ENCODE measurements at regions not wholly inside any gene's neighbourhood (a gene's known extent, or its start where the extent isn't known, plus 50 kb on each side); places are given as distances from the start of the nearest gene placed in this dataset.

DNA sequence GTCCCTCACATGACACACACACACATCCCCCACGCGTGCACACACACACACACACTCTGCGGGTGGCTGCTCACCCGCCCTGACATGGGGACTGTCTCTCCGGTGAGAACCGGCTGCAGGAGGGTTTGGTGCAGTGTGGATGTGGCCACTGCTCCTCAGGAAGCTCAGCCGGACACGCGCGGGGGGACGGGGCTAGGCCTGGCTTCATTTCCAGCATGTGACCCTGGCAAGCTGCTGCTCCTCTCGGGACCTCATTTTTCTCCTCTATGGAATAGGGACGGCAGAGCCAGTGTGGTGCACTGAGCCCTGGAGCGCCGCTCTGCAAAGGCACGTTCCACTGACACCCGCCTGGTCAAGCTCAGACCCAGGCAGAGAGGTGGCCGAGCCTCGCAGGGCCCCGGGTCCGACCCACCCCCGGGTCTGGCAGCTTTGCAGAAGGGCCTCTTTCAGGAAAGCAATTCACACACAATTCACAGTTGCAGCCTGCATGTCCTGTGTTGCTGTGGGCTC lies 56.8 kb upstream of the SLCO4A1 start:
- intact Hi-C loops (cut with DNase I): no loop called here
- Histone ChIP-seq H3K9me3 (no peaks in the 10 kb centered on the region), H3K4me1 (peaks cover 0 to 44% (median 13%) of the 10 kb centered on the region in 3 donors), H3K4me3 (no peak overlapping the region), H3K27me3 (peaks cover 0 to 98% (median 7%) of the 10 kb centered on the region in 4 donors), H3K27ac (no peak overlapping the region), H3K36me3 (no peaks in the 10 kb centered on the region)
- WGBS, 2 donors: 60 to 71% methylated on average over 5 to 7 of the region's 22 CpGs
- DNase-seq: no peak
- TF ChIP-seq, protein P1, sequence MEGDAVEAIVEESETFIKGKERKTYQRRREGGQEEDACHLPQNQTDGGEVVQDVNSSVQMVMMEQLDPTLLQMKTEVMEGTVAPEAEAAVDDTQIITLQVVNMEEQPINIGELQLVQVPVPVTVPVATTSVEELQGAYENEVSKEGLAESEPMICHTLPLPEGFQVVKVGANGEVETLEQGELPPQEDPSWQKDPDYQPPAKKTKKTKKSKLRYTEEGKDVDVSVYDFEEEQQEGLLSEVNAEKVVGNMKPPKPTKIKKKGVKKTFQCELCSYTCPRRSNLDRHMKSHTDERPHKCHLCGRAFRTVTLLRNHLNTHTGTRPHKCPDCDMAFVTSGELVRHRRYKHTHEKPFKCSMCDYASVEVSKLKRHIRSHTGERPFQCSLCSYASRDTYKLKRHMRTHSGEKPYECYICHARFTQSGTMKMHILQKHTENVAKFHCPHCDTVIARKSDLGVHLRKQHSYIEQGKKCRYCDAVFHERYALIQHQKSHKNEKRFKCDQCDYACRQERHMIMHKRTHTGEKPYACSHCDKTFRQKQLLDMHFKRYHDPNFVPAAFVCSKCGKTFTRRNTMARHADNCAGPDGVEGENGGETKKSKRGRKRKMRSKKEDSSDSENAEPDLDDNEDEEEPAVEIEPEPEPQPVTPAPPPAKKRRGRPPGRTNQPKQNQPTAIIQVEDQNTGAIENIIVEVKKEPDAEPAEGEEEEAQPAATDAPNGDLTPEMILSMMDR (IDR thresholded peaks at IDR 0.05): no peak
- no peak for TF ChIP-seq POLR2A (IDR thresholded peaks at IDR 0.05)

DNA sequence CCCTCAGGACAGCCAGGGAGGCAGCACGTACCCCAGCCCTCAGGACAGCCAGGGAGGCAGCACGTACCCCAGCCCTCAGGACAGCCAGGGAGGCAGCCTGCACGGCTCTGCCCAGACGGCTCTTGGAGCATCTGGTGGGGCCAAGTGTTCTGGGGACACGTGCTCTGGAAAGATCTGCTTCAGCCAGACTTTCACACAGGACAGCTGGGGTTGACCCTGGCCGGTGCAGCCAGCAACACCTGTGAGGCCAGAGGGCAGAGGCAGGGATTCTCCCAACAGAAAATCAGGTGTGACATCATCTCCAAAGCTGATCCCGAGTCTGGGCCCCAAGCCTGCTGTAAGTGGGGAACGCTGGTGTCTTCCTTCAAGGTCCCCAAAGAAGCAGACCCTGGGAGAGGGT lies 55.5 kb upstream of the SLCO4A1 start:
- 57 to 64% methylated on average over 2 to 4 of the region's 8 CpGs for WGBS, 2 donors
- TF ChIP-seq POLR2A (IDR thresholded peaks at IDR 0.05): no peak
- TF ChIP-seq, protein P1 (IDR thresholded peaks at IDR 0.05): no peak
- H3K27me3 ChIP-seq: peaks cover 0 to 92% (median 0%) of the 10 kb centered on the region in 4 donors
- no peak for DNase-seq
- no peak overlapping the region for H3K27ac ChIP-seq
- no peaks in the 10 kb centered on the region for H3K9me3 ChIP-seq
- intact Hi-C loops (cut with DNase I): no loop called here
- no peaks in the 10 kb centered on the region for H3K36me3 ChIP-seq
- H3K4me1 ChIP-seq: peaks cover 0 to 45% (median 16%) of the 10 kb centered on the region in 3 donors
- no peak overlapping the region for H3K4me3 ChIP-seq

DNA sequence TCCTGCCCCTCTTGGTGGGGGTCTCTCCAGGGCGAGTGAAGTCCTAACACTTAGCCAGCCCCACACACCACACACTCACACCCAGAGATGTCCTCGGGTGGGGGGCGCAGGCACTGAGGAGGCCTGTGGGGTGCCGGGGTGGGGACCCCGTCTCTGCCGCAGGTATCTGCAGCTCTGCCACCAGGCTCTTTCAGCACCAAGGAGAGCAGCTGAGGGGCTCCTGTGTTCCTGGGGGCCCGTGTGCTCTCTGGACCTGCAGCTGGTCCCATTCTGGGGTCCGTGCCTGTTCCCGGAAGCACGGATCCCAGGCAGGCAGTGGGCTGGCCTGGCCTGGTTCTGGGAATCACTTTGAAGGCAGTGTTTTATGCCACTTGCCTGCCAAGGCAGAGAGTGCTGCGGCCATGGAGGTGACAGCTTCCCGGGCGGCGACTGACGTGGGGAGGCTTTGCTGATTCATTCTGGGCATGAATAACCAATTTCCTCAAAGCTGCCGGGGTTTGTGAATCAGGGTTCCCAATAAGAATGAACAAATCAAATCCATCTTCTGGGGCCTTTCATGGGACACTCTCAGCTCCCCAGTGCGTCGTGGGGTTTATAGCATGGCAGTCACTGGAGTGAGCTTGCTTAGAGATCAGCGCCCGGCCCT lies 54.4 kb upstream of the SLCO4A1 start:
- intact Hi-C loops (cut with DNase I): no loop called here
- H3K36me3 ChIP-seq: no peaks in the 10 kb centered on the region
- H3K9me3 ChIP-seq: no peaks in the 10 kb centered on the region
- no peak overlapping the region for H3K27ac ChIP-seq
- H3K4me3 ChIP-seq: no peak overlapping the region
- no peak for TF ChIP-seq POLR2A (IDR thresholded peaks at IDR 0.05)
- TF ChIP-seq, protein P1 (IDR thresholded peaks at IDR 0.05): no peak
- 27 to 32% methylated on average over 5 to 9 of the region's 20 CpGs for WGBS, 2 donors
- H3K27me3 ChIP-seq: peaks cover 0 to 92% (median 0%) of the 10 kb centered on the region in 4 donors
- no peak for DNase-seq
- peaks cover 0 to 34% (median 16%) of the 10 kb centered on the region in 3 donors for H3K4me1 ChIP-seq

DNA sequence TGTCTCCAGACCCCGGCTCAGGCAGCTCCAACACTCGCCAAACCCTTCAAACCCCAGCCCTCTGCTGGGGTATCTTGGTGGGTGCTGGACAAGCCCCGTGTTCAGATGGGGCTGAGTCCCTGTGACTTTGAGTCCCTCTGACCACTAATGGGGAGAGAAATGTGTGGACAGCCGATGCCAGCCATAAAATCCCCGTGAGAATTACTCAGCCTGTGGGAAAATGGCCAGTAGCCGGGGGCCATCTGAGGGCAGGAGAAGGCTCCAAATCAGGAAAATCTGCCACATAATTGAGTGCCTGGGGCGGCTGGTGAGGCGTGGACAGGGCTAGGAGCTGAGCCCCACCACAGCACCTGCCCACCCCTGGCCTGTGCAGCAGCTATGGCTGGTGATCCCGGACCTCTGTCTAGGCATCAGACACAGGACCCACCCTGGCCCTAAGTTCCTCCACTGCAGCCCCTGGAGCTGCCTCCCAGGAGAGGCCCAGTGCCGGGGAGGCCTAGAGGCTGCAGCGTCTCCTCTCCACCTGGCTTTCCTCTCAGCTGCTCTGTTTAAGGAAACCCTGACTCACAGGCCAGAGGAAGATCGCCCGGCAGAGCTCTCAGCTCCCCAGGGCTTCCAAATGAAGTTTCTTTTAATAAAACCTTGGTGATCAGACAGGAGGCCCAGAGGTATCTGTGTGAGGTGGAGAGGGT lies 53.7 kb upstream of the SLCO4A1 start:
- no peak overlapping the region for H3K4me3 ChIP-seq
- H3K4me1 ChIP-seq: peaks cover 0 to 33% (median 16%) of the 10 kb centered on the region in 3 donors
- no peak overlapping the region for H3K27ac ChIP-seq
- no peaks in the 10 kb centered on the region for H3K9me3 ChIP-seq
- DNase-seq: no peak
- intact Hi-C loops (cut with DNase I): no loop called here
- 20% methylated on average over 3 of the region's 13 CpGs; no CpG with 5 or more reads in 1 of the 2 donors for WGBS, 2 donors
- H3K27me3 ChIP-seq: peaks cover 0 to 90% (median 0%) of the 10 kb centered on the region in 4 donors
- no peaks in the 10 kb centered on the region for H3K36me3 ChIP-seq
- TF ChIP-seq, protein P1 (IDR thresholded peaks at IDR 0.05): no peak
- TF ChIP-seq POLR2A (IDR thresholded peaks at IDR 0.05): no peak

DNA sequence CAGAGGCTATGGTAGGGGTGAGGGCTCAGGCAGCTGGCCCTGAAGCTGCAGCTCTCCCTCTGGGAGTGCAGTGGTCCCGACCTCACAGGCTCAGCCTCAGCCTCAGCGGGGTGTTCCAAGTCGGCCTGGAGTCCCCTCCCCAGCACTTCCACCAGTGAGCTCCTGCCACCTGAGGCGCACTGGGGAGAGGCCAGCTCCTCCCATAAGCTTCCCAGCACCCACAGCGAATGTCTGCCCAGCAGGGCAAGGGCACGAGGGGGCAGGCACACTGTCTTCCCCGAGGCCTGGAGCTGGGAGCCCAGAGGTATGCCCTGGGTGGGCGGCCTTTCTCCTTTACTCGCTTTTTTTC lies 53.2 kb upstream of the SLCO4A1 start:
- DNase-seq: no peak
- TF ChIP-seq POLR2A (IDR thresholded peaks at IDR 0.05): no peak
- TF ChIP-seq, protein P1 (IDR thresholded peaks at IDR 0.05): no peak
- H3K27ac ChIP-seq: no peak overlapping the region
- no peaks in the 10 kb centered on the region for H3K36me3 ChIP-seq
- H3K4me3 ChIP-seq: no peak overlapping the region
- no peaks in the 10 kb centered on the region for H3K9me3 ChIP-seq
- intact Hi-C loops (cut with DNase I): no loop called here
- peaks cover 0 to 90% (median 0%) of the 10 kb centered on the region in 4 donors for H3K27me3 ChIP-seq
- H3K4me1 ChIP-seq: peaks cover 0 to 33% (median 16%) of the 10 kb centered on the region in 3 donors
- WGBS, 2 donors: 78% methylated on average over 4 of the region's 9 CpGs; no CpG with 5 or more reads in 1 of the 2 donors

Data from esophagus squamous epithelium (tissue), 5 donors.